LNCaP clone FGC (cell line): ENCODE measurements at regions not wholly inside any gene's neighbourhood (a gene's known extent, or its start where the extent isn't known, plus 50 kb on each side); places are given as distances from the start of the nearest gene placed in this dataset.

ENCODE experiments used
- DNase-seq: peaks from one replicate; pipeline ENCODE4 v3.0.0-alpha.2; 2011; ENCODE audit warnings: low read depth
- H3K4me3 ChIP-seq: 2 replicates; pipeline ENCODE4 v1.5.1; 2011; ENCODE audit warnings: mild to moderate bottlenecking, low read depth, low read length, control low read depth
- TF ChIP-seq, protein P1 (sequence below): IDR thresholded peaks from 2 replicates; pipeline ENCODE4 v1.5.1; 2012; ENCODE audit warnings: mild to moderate bottlenecking; ENCODE audit not compliant: control insufficient read depth, insufficient read depth; ENCODE audit errors: extremely low read depth

DNA sequence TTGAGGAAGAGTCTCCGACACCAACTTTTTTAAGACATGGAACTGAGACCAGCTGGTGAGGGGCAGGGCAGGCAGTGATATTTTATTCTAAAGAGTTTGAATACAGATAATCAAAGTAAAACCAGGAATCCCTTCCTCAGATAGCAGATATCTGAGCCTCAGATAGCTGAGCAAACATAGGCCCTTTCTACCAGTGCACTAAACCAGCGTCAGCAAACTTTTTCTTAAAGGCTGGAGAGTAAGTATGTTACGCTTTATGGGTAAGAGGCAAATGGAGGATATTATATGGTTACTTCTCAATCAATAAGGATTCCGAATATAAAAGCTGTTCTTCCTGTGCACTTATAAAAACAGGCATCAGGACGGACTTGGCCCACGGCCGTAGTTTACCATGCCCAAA lies 73.9 kb downstream of the WNT5A start:
- TF ChIP-seq, protein P1, sequence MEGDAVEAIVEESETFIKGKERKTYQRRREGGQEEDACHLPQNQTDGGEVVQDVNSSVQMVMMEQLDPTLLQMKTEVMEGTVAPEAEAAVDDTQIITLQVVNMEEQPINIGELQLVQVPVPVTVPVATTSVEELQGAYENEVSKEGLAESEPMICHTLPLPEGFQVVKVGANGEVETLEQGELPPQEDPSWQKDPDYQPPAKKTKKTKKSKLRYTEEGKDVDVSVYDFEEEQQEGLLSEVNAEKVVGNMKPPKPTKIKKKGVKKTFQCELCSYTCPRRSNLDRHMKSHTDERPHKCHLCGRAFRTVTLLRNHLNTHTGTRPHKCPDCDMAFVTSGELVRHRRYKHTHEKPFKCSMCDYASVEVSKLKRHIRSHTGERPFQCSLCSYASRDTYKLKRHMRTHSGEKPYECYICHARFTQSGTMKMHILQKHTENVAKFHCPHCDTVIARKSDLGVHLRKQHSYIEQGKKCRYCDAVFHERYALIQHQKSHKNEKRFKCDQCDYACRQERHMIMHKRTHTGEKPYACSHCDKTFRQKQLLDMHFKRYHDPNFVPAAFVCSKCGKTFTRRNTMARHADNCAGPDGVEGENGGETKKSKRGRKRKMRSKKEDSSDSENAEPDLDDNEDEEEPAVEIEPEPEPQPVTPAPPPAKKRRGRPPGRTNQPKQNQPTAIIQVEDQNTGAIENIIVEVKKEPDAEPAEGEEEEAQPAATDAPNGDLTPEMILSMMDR = no peak
- no peak for DNase-seq

DNA sequence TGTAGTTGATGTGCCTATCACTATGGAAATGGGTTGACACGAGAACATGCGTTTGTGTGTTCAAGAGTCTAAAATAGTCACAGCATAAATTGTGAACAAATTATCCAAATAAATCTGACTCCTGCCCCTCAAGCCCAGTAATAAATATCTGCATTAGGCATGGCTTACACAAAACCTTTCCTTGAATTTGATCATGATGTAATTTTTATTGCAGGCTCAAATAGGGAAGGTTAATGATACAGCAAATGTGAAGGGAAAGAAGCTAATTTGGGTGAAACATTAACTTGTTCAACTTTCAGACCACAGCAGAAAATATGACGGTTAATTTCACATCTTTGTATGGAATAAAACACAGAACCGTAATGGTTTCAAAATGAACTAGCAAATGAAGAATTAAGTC lies 74.6 kb downstream of the WNT5A start:
- no peak for DNase-seq
- H3K4me3 ChIP-seq = no peak overlapping the region
- TF ChIP-seq, protein P1 = no peak

More for the DNA sequence above, 73.9 kb downstream of the WNT5A start:
- H3K4me3 ChIP-seq = no peak overlapping the region

DNA sequence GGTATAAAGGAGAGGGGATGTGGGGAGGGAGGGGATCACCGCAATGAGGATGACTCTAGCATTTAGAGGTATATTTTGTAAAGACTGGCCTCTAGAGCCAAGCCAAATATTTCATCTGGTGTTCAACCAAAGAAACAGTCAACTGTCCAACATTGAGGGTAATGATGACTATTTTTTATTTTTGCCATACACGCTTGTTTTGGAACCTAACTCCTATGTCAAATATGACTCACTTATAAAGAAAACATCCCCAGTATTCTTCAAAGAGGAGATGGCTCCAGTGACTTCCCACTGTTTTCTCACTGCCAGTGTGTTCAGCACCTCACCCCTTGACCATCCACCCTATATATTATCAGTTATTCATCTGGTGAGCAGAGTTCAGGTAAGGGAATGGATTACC lies 77.3 kb downstream of the WNT5A start:
- H3K4me3 ChIP-seq = no peak overlapping the region
- TF ChIP-seq, protein P1 = no peak
- no peak for DNase-seq

DNA sequence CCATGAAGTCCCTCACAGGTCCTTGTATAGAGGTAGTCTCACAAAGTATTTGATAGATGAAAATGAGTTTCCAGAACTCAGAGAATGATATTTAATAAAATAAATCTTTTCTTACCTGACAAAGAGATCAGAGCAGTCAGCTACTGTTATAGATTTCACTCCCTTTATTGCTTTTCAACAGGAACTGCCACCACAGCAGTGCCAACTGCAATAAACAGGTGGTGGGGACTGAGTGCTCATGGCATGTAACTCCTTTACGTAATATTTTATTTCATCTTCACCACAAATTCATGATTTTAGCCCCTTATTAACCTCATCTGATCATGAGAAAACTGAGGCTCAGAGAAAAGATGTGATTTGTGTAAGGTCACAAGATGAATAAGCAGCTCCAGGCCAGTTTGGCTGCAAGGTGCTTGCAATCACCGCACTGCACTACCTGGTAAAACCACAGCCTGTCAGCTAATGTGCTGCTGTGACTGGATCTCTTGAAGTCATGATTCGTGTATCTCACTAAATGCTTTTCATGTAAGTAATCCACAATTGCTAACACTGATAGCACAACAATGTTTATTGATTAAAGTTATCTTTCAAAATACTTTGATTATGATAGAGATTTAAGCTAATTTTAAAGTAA lies 78.8 kb downstream of the WNT5A start:
- H3K4me3 ChIP-seq = no peak overlapping the region
- TF ChIP-seq, protein P1 = no peak
- no peak for DNase-seq

DNA sequence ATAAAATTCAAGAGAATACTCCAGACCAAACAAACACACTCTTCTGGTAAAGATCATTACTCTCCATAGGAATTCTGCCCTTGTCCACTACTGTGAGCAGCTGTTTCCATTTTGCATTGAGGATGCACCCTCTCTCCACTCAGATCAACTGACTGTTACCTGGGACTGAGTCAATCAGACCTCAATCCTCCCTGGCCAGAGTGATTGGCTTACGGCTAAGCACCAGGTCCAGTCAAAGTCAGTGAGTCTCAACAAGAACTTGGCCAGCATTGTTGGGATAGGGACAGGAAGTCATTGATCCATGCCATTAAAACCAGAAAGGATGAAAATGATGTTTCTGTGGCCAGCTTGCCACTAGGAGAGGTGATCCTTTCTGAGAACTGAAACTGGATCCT lies 79.7 kb downstream of the WNT5A start:
- no peak for DNase-seq
- no peak overlapping the region for H3K4me3 ChIP-seq
- TF ChIP-seq, protein P1 = no peak

DNA sequence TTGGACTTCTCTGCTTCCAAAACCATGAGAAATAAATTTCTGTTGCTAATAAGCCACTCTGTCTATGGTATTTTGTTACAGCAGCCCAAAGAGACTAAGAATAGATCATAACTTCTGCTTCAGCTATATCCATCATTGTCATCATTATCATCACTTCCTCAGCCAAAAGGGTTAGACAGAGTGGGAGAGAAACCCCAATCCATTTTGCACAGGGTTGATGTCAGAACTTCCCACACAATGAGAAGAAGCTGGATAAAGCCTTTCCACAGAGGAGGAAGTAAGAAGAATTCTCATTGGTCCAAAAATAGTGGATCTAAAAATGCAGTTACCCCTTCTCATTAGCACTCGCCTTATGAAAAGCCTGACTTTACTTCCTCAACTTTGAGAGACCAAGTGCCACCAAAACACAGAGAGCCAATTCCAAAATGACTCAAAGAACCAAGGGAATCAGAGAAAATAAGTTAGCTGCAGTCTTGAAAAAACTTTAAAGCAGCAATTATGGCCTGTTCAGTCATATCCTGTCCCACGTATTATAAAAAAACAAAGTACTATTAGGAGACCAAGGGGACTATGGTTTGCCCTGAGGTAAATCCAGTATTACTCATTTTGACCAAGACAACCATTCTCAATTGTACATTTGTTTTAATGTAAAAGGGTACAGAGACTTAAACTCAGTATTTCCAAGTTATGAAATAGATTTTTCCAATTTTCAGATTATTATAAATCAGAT lies 80.2 kb downstream of the WNT5A start:
- no peak overlapping the region for H3K4me3 ChIP-seq
- no peak for DNase-seq
- TF ChIP-seq, protein P1 = no peak
